ENCODE measurements at regions not wholly inside any gene's neighbourhood (a gene's known extent, or its start where the extent isn't known, plus 50 kb on each side); places are given as distances from the start of the nearest gene placed in this dataset.
A peak's percentile ranks its signal among the peaks of the same experiment; 100 is the strongest.

- CTCF ChIA-PET: interaction anchor here (0.9 to 1.9 kb wide), 3 partner anchors 30 to 48 kb away, joined by 3 to 6 read pairs (median 4); no protein-coding TSS in a partner anchor
- POLR2A ChIA-PET: no interaction called here
- TF ChIP-seq EHF (CRISPR knock-in tag; IDR thresholded peaks at IDR 0.05) (no peak), CBX8 (IDR thresholded peaks at IDR 0.05) (no peak), HES2 (IDR thresholded peaks at IDR 0.05) (no peak), RAD21 (conservative IDR thresholded peaks at IDR 0.05 in 1 of 2, IDR thresholded peaks at IDR 0.05 in 1 of 2) (no peak), PBX3 (IDR thresholded peaks at IDR 0.05) (no peak), USF2 (IDR thresholded peaks at IDR 0.05) (no peak)
- peak overlapping the region; percentile 78 to 88; a peak in 5 of 6 replicates for H3K27ac ChIP-seq
- FAIRE-seq: peak; percentile 39
- peaks cover 10% of the 10 kb centered on the region; the same call in 2 of the 3 replicates for H3K9me3 ChIP-seq
- peak; percentile 63 to 73; a peak in 3 of 6 replicates for ATAC-seq
- no peak overlapping the region; the same call in 2 of the 3 replicates for H3K4me2 ChIP-seq
- 76% methylated on average over 2 of the region's 2 CpGs for WGBS (ENCODE audit: missing lambda C conversion rate)
- H3K4me1 ChIP-seq: peaks cover 30% of the 10 kb centered on the region
- no peak for DNase-seq (ENCODE audit: low read depth in 1 of 2, low spot score in 1 of 2)
- no peak overlapping the region for H3K4me3 ChIP-seq
Measured at GRCh38 chr12:92619026-92619425, 83.8 kb upstream of the PLEKHG7 start.

DNA sequence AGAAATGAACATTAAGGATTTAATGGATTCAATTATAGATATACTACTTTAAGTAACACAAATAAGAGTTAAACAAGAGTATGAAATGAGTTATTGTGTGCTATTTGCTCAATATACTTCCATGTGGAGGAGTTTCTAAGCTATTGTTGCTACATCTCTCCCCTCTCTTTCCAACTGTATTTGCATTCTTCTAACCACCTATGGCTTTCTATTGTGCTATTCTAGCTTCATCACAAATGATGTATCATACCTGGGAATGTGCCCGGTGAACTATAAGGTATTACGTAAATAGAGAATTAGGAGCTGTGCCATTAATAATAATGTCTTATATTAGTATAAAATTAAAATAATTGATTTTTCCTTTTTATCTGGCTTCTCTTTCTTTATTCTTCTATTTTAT lies 87.1 kb upstream of the PLEKHG7 start:
- DNase-seq (ENCODE audit: low read depth in 1 of 2, low spot score in 1 of 2) (no peak), FAIRE-seq (no peak), ATAC-seq (no peak)
- TF ChIP-seq EHF (CRISPR knock-in tag; IDR thresholded peaks at IDR 0.05) (no peak), HOXB13 (CRISPR knock-in tag; IDR thresholded peaks at IDR 0.05; ENCODE audit: low read depth) (no peak), FOSB (CRISPR knock-in tag; IDR thresholded peaks at IDR 0.05) (no peak), MYC (IDR thresholded peaks at IDR 0.05; ENCODE audit: borderline replicate concordance, low read length) (no peak), EP300 (IDR thresholded peaks at IDR 0.05) (no peak), RCOR1 (IDR thresholded peaks at IDR 0.05; ENCODE audit: low read depth, low read length) (no peak), REST (IDR thresholded peaks at IDR 0.05) (no peak), BHLHE40 (IDR thresholded peaks at IDR 0.05; ENCODE audit: low read depth, low read length) (no peak), NPAS2 (CRISPR knock-in tag; IDR thresholded peaks at IDR 0.05; ENCODE audit: borderline replicate concordance) (no peak), JUNB (IDR thresholded peaks at IDR 0.05) (no peak), RARB (CRISPR knock-in tag; IDR thresholded peaks at IDR 0.05) (no peak)
- Histone ChIP-seq H3K9me3 (no peaks in the 10 kb centered on the region), H3K27ac (peak overlapping the region in 1 of 2 experiments; percentile 6; a peak in 1 of 6 replicates), H3K4me2 (no peak overlapping the region), H3K4me1 (peaks cover 18% of the 10 kb centered on the region), H3K4me3 (no peak overlapping the region)
- WGBS (ENCODE audit: missing lambda C conversion rate): 79% methylated on average over 2 of the region's 2 CpGs
- POLR2A ChIA-PET: interaction anchor here (1.8 kb wide), 1 partner anchor 470 kb away, joined by 10 read pairs; the partner anchor contains the start of gene BTG1
- CTCF ChIA-PET: interaction anchor here (1.2 to 2.4 kb wide), 7 partner anchors 11 to 1234 kb away, joined by 3 to 15 read pairs (median 3); no protein-coding TSS in a partner anchor

DNA sequence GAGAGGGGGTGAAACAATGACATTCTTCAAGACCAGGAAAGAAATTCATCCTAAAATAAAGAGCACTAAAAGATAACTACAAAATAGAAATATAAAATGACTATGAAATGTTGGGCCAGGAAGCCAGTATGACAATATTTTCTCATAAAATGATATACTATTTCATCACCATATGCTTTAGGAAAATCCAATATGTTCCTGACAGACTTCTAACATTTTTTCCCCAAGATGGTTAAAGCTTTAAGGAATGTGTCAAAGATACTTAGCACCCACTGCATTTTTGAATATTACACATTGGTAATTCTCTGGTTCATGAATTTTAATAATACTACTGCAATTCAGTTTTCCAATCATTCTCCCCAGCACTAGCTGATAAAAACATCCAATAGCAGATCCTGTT lies 87.7 kb upstream of the PLEKHG7 start:
- no peak overlapping the region; a peak in 1 of 6 replicates for H3K27ac ChIP-seq
- TF ChIP-seq KDM5A (IDR thresholded peaks at IDR 0.05) (no peak), ESRRA (IDR thresholded peaks at IDR 0.05; ENCODE audit: borderline replicate concordance, low read length) (no peak), NFE2L2 (conservative IDR thresholded peaks at IDR 0.05; ENCODE audit: low read length) (no peak), MYC (IDR thresholded peaks at IDR 0.05; ENCODE audit: borderline replicate concordance, low read length) (no peak), FOSL2 (IDR thresholded peaks at IDR 0.05) (no peak), FOSL2 (CRISPR knock-in tag; IDR thresholded peaks at IDR 0.05) (no peak), USF2 (IDR thresholded peaks at IDR 0.05) (no peak), EP300 (IDR thresholded peaks at IDR 0.05) (no peak), HEYL (CRISPR knock-in tag; IDR thresholded peaks at IDR 0.05) (no peak), ZFP36 (IDR thresholded peaks at IDR 0.05; ENCODE audit: borderline replicate concordance, partially characterized antibody) (no peak), PBX3 (IDR thresholded peaks at IDR 0.05) (no peak), HOXA7 (CRISPR knock-in tag; IDR thresholded peaks at IDR 0.05) (no peak)
- POLR2A ChIA-PET: interaction anchor here (1.8 kb wide), 1 partner anchor 469 kb away, joined by 10 read pairs; the partner anchor contains the start of gene BTG1
- H3K4me3 ChIP-seq: no peak overlapping the region
- FAIRE-seq (no peak), DNase-seq (ENCODE audit: low read depth in 1 of 2, low spot score in 1 of 2) (no peak), ATAC-seq (no peak)
- H3K9me3 ChIP-seq: no peaks in the 10 kb centered on the region
- no peak overlapping the region for H3K4me2 ChIP-seq
- CTCF ChIA-PET: interaction anchor here (1.2 to 2.4 kb wide), 5 partner anchors 10 to 803 kb away, joined by 3 to 15 read pairs (median 3); no protein-coding TSS in a partner anchor
- peaks cover 12% of the 10 kb centered on the region for H3K4me1 ChIP-seq

Measured in A549 (cell line).